GM11168 (cell line): ENCODE measurements at regions not wholly inside any gene's neighbourhood (a gene's known extent, or its start where the extent isn't known, plus 50 kb on each side); places are given as distances from the start of the nearest gene placed in this dataset.

ENCODE experiments used
- in situ Hi-C: fragments of 300-500 bp; cut with MboI; formaldehyde crosslinking; loops from one replicate; pipeline ENCODE4 v1.12.0; 2022; ENCODE audit warnings: low sequenced_read_pairs; ENCODE audit not compliant: unreplicated experiment

DNA sequence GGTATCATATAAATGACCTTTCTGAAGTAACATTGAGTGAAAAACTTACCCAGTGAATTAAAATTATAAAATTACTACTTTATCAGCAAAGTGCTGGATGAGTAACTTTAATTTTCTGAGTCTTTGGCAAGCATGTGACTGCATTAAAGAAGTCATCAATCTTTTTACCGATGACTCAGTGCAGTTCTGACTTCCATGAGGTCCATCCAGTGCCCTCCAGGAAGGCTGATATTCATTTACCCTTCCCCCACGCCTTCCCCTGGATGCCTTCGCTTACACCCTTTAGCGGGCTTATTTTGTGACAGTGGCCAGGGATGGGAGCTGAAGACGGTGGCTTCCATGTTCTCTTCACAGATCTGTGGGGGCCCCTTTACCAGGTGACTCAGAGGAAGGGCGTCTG is 572.9 kb upstream of the PFKP start:
- in situ Hi-C loops, result no loop called here

DNA sequence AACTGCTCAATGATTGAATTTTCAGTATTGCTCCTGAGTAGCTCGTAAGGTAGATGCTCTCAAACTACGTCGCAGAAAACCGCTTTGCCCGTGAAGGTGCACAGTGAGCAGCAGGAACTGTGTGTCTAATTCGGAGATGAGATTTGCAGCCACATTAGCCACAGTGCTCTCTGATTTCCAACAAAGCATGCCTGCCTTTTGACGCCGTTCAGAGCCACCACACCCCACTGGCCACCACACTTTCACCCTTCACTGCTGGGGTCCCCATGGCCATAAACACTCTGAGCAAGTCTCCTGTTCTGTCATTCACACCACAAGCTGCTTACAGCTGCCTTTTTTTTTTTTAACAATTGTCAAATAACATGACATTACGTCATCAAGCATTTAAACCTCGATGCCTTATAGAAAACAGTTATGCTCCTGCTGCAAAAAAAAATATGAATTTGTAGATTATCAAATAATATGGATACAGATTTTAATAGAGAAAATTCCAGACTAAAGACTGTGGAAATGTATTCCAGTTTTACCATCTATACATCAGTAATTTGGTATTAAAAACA is 578.8 kb upstream of the PFKP start:
- in situ Hi-C loops, result no loop called here

DNA sequence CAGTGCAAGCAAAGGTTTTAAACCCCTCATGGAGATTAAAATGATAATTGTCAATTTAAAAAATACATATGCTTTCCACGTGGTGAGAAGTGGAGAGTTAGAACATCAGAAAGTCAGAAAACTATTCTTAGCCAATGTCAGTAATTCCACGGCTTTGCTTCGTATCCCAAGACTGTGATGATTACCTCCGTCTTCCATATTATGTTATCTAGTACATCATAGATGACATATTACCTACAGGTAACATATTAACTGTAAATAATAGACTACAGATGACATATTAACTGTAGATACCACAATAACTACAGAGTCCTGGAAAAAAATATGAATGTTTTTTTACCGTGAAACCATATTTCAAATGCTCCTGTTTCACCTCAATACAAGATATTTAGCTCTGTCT is 579.4 kb upstream of the PFKP start:
- in situ Hi-C loops, result no loop called here

DNA sequence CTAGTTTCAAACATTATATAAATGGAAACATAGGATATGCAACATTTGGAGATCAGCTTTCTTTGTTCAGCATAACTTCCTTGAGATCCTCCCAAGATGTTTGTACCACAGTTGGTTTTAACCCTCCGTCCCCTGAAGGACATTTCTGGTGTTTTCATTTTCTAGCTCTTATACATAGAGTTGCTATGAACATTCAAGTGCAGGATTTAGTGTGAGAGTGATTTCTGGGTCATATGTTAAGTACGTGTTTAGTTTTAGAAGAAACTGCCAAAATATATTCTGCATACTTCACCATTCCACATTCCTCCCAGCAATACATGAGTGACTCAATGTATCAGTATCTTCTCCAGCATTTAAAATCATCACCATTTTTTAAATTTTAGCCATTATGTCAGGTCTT is 588.7 kb upstream of the PFKP start:
- in situ Hi-C loops, result no loop called here

DNA sequence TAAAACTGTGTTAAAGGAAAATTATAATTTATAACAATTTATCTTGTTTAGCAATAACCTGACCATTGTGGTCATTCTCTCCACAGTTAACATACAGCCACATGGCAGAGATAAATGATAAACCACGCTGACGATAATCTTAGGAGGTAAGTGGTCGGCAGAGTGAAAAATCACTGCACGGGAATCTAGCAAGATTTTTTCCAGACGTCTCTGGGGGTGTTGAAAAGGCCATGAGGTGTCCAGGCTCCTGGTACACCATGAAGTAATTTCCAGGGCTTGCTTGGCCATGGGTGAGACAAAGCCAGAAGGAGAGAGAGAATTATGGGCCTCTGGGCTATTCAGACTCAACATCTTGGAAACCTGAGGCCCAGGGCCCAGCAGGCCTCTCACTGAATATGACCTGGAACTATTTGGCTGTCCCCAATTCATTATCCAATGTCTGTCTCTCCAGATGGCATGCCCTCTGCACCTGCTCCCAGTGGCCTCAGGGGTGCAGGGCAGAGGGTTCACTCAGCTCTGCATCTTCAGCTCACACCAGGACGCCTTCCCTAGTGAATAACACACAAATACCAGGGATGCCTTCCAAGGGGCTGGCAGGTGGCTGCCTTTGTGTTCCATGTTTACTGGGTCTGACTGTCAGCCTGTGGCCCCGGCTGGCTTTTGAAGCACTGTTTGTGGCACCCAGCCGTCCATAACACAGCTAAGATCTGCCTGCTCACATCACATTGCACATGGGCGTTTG is 590.4 kb upstream of the PFKP start:
- in situ Hi-C loops, result no loop called here

DNA sequence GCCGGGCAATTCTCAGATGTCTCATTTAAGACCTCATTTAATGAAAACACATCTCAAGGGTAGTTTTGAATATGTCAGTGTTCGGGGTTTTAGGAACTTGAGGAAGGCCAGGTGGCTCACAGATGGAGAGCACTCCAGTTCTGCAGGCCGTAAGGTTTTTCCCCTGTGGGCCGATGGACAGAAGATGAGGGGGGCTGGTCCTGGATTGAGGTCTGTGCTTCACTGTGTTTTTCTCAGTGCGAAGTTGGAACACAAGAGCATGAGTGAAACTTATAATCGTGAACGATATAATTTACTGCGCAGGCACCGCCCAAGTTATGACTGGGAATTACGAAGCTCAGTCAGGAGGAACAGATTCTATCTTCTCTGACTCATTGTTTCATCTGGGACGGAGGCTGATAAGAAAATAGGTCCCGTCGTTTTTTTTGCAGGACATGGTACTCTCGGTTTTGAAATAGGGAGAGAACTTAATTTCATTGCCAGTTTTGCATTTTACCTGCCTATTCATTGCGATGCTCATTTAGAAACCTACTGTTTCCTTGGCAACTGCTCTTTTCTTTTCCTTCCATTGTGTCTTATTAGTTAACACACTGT is 591.0 kb upstream of the PFKP start:
- in situ Hi-C loops, result no loop called here

DNA sequence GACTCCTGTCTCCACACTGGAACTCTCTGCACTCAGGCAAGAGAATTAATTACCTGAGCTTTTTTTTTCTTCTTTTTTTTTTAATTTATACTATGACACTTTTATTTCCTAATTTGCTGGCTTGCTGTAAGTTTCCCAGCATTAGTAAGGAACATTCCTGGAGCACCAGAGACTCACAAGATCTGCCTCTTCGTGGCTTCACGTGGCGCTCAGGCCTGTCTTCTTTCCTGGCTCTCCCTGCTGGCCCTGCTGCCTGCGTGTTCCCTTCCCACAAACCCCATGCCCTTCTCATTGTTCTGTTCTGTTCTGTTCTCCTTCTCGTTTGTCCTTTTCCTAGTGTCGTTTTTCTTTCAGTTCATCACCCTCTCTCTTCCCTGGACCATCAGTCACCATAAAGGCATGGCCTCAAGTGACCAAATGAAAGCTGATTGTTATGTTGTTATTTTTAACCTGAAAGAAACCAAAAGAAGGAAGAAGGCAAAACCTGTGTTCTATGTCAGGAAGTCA is 591.6 kb upstream of the PFKP start:
- in situ Hi-C loops, result no loop called here

DNA sequence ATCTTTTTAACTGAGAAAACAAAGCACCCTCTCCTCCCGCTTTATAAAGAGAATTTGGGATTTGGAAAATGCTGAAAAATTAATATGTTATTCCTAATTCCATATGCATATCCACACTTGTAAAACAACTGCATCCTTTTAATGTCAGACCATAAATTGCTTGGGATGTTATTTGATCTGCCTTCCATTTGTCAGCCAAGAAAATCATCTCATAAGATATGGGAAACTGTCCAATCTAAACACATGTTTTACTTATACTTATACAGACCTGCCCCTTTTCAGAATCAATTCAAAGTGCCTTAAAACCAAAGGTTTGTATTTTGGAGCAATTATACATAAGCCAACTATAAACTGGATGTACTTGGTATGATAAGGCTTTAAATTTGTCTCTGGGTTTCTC is 595.5 kb upstream of the PFKP start:
- in situ Hi-C loops, result no loop called here

DNA sequence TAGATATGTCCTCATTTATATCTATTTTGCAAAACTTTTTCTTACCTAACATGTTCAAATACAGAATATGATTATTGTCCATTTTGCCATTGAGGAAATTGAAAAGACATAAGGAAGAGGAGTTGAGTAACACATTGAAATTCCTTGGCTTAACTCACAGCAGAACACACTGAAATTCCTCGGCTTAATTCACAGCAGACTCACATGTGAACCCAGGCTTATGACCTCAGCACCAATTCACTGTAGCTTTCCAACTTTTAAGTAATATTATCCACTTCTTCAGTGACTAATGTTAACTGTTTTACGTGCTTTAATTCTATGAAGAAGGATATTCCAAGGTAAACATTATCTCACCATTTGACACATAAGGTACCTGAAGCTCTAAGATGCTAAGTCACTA is 597.5 kb upstream of the PFKP start:
- in situ Hi-C loops, result no loop called here

DNA sequence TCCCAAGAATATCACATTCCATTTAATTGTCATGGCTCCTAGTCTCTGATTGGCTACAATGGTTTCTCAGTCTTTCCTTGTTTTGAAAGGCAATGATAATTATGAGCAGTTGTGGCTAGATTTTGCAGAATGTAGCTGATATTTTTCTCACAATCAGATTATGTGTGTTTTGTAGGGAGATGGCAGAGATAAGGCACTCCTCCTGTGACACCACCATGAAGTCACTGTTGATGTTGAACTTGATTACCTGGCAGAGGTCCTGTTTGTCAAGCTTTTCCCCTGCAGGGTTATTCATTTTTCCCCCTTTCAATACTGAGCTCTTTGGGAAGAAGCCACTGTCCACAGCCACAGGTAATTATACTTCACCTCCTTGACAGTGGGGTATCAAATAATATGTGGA is 602.9 kb upstream of the PFKP start:
- in situ Hi-C loops, result no loop called here

DNA sequence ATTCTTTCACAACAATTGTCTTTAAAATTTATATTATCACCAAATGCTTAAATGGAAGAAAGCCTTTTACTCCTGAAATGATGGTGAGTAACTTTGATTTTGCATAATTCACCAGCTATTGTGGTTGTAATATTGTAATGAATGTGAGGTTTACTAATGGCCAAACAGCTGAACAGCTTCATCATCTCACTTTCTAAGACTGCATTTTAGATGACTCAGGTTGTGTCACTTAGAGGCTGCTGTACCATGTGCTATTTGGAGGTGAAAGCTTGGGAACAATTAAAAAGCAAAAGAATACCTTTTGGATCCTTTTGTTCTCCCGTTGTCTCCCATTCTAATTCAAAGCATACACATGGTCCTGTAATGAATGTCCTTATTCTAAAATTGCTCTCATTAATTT is 604.0 kb upstream of the PFKP start:
- in situ Hi-C loops, result no loop called here

DNA sequence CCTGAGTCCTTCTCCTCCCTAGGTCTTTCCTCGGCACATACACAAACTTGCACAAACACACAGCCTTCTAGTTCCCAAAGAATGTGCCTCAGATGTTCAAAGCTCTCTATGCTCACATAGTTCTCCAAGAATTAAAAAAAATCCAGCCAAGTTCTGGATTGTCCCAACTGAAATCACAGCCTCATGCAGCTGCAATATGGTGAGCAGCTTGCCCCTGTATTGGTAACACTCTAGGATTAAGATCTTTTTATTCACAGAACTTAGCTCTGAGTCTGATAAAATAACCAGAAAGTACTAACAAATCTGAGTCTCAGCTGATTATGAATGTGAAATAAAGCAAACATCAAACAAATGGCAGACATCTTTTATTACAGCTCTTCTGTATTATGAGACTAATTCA is 604.8 kb upstream of the PFKP start:
- in situ Hi-C loops, result no loop called here

DNA sequence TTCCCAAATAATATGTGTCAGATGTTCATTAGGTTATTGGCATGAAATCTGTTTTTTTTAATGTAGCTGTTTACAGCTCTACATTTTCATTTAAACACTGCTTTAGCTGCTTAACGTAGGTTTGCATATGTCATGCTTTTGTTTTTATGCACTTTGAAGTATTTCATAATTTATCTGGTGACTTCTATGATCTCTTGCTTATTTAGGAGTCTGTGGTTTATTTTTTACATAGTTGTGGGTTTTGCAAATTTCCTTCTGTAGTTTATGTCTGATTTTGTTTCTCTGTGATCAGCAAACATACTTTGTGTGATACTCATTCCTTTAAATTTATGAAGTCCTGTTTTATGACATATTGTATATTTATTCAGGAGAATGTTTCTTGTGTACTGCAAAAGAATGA is 606.5 kb upstream of the PFKP start:
- in situ Hi-C loops, result no loop called here

DNA sequence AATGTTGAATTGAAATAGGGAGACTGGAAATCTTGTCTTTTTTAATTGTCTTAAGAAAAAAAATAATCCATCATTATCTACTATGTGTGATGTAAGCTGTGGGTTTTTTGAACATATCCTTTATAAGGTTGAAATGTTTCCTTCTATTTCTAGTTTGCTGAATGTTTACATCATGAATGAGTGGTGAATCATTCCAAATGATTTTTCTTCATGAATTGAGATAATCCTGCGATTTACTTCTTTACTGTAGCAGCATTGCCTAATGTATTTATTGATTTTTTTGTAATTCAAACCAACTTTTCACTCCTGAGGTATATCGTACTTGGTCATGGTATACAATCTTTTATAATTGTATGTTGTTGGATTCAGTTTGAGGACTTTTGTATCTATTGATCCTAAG is 607.6 kb upstream of the PFKP start:
- in situ Hi-C loops, result no loop called here

DNA sequence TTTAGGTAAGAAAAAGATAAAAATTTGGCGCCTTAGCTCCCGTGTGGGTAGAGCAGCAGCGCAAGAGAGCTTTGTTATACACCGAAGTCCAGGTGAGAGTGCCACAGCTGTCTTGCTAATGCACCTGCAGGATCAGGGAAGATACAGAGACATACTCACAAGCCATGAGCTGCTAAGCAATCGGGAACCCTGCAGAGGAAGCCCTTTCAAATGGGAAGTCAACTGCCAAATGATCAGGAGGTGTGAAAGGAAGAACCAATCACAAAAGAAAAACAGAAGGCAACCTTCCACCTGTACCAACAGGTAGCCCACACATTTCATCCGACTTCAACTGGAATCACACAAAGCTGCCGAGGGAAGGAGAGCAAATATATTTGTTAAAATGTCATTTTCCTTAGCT is 610.5 kb upstream of the PFKP start:
- in situ Hi-C loops, result no loop called here

DNA sequence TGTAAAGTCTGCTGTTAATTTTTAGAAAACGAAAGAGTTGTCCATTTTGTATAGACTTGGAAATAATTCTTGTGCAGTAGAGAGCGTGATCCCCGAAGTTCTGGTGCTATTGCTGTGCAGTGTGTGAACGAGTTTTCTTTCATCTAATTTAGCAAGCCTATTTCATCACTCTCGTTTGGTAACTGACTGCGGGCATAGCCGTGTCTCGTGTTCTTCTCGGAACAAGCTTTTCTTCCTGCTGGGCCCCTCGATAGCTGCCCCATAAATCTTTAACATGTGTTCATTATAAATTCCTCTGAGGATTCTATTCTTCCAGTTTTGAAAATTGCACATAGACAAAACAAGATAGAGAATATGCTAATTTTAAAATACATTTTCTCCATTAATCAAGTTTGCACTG is 622.0 kb upstream of the PFKP start:
- in situ Hi-C loops, result no loop called here

DNA sequence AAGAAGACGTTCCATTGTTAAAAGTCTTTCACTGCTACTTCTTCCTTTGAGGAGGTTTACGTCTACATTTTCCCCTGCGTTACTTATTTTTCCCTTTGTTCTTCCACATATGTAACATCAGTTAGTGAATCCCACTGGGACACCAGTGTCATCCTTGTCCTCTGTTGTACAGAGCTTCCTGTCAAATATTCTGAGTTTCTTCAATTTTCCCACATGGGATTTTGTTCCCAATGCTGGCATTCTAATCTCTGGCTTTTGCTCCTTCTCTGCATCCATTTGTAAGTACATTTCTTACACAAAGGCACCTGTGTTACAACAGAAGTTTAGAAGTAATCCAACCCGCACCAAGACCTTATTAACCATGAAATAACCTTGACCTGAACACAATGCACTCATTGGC is 627.4 kb upstream of the PFKP start:
- in situ Hi-C loops, result no loop called here

DNA sequence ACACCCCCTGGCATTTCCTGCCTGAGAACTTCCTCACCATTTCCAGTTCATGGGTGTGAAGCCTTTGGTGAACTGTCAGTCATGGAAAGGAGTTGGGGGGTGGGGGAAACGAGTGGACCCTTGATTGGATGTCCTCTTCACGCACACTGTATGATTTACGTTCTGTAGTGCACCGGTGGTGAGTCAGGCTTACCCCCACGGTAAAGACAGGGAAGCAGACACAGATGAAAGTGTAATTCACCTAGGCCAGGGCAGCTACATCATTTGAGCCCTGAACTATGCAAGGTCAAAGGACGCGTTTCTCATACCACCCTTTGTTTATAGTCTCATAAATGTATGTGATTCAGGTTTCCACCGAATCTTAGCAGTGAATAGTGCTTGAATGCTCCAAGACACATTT is 628.3 kb upstream of the PFKP start:
- in situ Hi-C loops, result no loop called here

DNA sequence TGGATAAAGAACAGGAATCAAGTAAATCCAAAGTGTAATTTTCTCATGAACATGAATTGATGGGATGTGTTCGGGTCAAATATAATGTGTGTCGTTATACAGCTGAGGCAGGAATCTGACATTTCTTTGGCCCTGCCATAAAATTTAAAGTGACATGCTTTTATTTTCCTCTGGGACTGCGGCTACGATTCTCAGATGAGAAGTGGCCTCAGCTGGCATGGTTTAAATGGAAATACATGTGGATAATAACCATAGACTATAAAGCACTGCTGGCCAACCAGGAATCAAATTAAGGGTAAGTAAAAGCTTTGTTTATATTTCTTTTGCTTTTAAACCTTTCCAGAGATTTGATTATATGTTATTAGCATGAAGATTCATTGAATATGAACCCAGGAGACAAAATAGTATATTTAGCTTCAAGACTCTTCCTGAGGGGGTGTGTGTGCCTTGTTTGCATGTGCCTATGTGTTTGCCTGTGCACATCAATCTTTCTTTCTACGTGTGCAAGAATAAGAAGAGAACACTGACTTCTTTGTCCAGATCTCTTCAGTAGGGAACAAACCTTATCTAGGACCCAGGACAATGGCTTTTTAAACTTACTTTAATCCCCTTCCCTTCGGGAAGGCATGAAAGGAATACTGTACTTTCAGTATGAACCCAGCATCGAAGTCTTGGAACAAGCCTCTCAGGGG is 629.0 kb upstream of the PFKP start:
- in situ Hi-C loops, result no loop called here

DNA sequence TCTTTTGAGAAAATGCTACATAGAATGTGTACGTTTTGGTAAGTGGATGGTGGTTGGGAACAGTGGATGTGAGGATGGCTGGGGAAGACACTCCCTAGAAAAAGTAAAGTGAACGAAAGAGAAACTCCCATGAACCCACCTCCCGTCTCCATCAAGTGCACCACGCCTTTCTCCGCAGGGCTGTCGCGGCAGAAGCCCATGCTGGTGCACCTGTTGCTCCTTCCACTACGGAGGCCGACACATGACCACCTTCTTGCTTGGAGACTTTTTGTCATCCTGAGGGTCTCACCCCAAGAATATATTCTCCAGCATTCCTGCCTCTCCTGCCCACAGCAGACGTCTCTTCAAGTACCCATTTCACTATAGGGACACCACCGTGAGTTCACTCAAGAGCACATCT is 630.4 kb upstream of the PFKP start:
- in situ Hi-C loops, result no loop called here

DNA sequence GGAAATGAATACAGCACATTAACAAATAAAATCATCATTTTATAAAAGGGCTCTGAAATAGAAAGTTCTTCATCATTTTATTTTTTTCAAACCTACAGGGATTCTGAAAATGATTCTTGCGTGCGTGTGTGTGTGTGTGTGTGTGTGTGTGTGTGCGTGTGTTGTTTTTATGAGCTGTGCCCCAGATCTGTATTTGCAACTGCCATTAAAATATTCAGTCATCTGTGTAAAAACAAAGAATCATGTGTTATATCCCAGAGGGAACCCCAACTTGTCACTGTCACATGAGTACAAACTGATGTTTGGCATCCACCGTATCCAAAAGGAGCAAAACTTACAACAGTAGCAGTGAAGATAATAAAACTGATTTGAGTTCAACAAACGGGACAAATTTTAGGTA is 635.4 kb upstream of the PFKP start:
- in situ Hi-C loops, result no loop called here
